ENCODE measurements at regions not wholly inside any gene's neighbourhood (a gene's known extent, or its start where the extent isn't known, plus 50 kb on each side); places are given as distances from the start of the nearest gene placed in this dataset.
"Not testable (repeated sequence)": the region's sequence is repeated elsewhere in the genome, so short reads cannot be mapped to it uniquely, and the experiment has no call there.

- no peak overlapping the region for H3K4me3 ChIP-seq (ENCODE audit: low read depth, low read length)
- TF ChIP-seq CTCF (IDR thresholded peaks at IDR 0.05; ENCODE audit: low read depth, low read length): no peak
- no peak for TF ChIP-seq POLR2A (IDR thresholded peaks at IDR 0.05; ENCODE audit: extremely low read depth, insufficient read length)
- no peak for TF ChIP-seq MAX (IDR thresholded peaks at IDR 0.05; ENCODE audit: low read depth, low read length)
- no peak for TF ChIP-seq MYC (IDR thresholded peaks at IDR 0.05; ENCODE audit: low read depth, low read length)
- no peak for DNase-seq (ENCODE audit: low read depth)
These were observed 131.4 kb downstream of the MED10 start for GRCh38 chr5:6246820-6247437.

- no peak for DNase-seq (ENCODE audit: low read depth)
- H3K4me3 ChIP-seq (ENCODE audit: low read depth, low read length): no peak overlapping the region
- TF ChIP-seq POLR2A (IDR thresholded peaks at IDR 0.05; ENCODE audit: extremely low read depth, insufficient read length): no peak
- no peak for TF ChIP-seq CTCF (IDR thresholded peaks at IDR 0.05; ENCODE audit: low read depth, low read length)
- no peak for TF ChIP-seq MAX (IDR thresholded peaks at IDR 0.05; ENCODE audit: low read depth, low read length)
- TF ChIP-seq MYC (IDR thresholded peaks at IDR 0.05; ENCODE audit: low read depth, low read length): no peak
These were observed 134.0 kb downstream of the MED10 start for GRCh38 chr5:6244339-6244714.

GRCh38 chr5:6243706-6244338 lies 134.5 kb downstream of the MED10 start:
- no peak for DNase-seq (ENCODE audit: low read depth)
- H3K4me3 ChIP-seq (ENCODE audit: low read depth, low read length): no peak overlapping the region
- TF ChIP-seq CTCF (IDR thresholded peaks at IDR 0.05; ENCODE audit: low read depth, low read length): no peak
- no peak for TF ChIP-seq POLR2A (IDR thresholded peaks at IDR 0.05; ENCODE audit: extremely low read depth, insufficient read length)
- TF ChIP-seq MAX (IDR thresholded peaks at IDR 0.05; ENCODE audit: low read depth, low read length): no peak
- no peak for TF ChIP-seq MYC (IDR thresholded peaks at IDR 0.05; ENCODE audit: low read depth, low read length)

- not testable (repeated sequence) for DNase-seq (ENCODE audit: low read depth); H3K4me3 ChIP-seq (ENCODE audit: low read depth, low read length)
These were observed 137.3 kb downstream of the MED10 start for GRCh38 chr5:6241056-6241455.

GRCh38 chr5:6236858-6237481 lies 141.4 kb downstream of the MED10 start:
- no peak overlapping the region for H3K4me3 ChIP-seq (ENCODE audit: low read depth, low read length)
- TF ChIP-seq MAX (IDR thresholded peaks at IDR 0.05; ENCODE audit: low read depth, low read length) (no peak), MYC (IDR thresholded peaks at IDR 0.05; ENCODE audit: low read depth, low read length) (no peak), POLR2A (IDR thresholded peaks at IDR 0.05; ENCODE audit: extremely low read depth, insufficient read length) (no peak), CTCF (IDR thresholded peaks at IDR 0.05; ENCODE audit: low read depth, low read length) (no peak)
- no peak for DNase-seq (ENCODE audit: low read depth)

GRCh38 chr5:6236170-6236793 lies 142.1 kb downstream of the MED10 start:
- TF ChIP-seq MYC (IDR thresholded peaks at IDR 0.05; ENCODE audit: low read depth, low read length): no peak
- DNase-seq (ENCODE audit: low read depth): no peak
- no peak overlapping the region for H3K4me3 ChIP-seq (ENCODE audit: low read depth, low read length)

Data from NB4 (cell line).